Tibial nerve (tissue), 4 donors: ENCODE measurements at regions not wholly inside any gene's neighbourhood (a gene's known extent, or its start where the extent isn't known, plus 50 kb on each side); places are given as distances from the start of the nearest gene placed in this dataset.

Experiments used
- EP300 ChIP-seq, 2 donors: sonication (generic); formaldehyde crosslinking; IDR thresholded peaks; one replicate each; pipeline ENCODE4 v1.6.1; 2017; ENCODE audit warnings: antibody characterized with exemption in 2 of 2, mild to moderate bottlenecking in 1 of 2
- POLR2A ChIP-seq, 2 donors: fragments of 450-650 bp; IDR thresholded peaks; one replicate each; pipeline ENCODE4 v1.6.1; 2017; ENCODE audit warnings: antibody characterized with exemption in 2 of 2, mild to moderate bottlenecking in 2 of 2, moderate library complexity in 2 of 2
- TF ChIP-seq, protein P1 (sequence below), 5 experiments: fragments of 200-600 bp in 3 of 5; fragments of 450-650 bp in 2 of 5; sonication (generic) in 3 of 5; IDR thresholded peaks; one replicate each; pipeline ENCODE4 v1.5.1; 2016 to 2019; ENCODE audit warnings: antibody characterized with exemption in 5 of 5, mild to moderate bottlenecking in 3 of 5, moderate library complexity in 2 of 5

DNA sequence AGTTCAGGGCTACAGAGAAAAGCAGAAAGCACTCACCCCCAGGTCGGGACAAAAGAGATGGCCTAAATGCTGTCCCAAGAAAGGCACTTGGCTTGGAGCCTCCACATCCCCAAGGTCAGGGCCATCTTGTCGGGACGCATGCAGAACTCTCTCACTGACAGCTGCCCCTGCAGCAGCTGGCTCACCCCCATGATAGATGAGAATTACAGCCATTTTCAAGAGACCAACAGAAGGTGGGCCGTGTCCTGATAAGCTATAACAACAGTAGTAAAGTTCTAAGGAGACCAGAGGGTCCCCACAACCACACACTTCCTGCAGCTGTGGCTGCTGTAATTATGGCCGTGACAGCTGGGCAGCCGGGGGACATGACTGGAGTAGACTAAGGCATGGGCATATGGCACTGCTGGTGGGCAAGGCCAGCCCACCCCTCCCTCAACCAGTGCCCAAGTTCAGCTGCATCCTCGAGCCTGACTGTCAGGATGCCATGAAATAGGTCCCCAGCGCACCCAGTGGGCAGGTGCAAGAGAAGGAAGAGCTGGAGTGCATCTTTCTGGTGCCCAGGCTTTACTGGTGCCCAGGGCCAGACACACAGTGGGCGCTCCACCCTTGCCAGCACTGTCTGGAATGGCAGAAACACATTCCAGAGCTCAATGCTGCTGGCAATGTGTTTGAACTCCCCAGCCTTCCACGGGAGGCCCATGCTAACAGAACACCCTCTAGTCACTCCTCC, 436.7 kb upstream of the ZNF507 start:
- TF ChIP-seq, protein P1, sequence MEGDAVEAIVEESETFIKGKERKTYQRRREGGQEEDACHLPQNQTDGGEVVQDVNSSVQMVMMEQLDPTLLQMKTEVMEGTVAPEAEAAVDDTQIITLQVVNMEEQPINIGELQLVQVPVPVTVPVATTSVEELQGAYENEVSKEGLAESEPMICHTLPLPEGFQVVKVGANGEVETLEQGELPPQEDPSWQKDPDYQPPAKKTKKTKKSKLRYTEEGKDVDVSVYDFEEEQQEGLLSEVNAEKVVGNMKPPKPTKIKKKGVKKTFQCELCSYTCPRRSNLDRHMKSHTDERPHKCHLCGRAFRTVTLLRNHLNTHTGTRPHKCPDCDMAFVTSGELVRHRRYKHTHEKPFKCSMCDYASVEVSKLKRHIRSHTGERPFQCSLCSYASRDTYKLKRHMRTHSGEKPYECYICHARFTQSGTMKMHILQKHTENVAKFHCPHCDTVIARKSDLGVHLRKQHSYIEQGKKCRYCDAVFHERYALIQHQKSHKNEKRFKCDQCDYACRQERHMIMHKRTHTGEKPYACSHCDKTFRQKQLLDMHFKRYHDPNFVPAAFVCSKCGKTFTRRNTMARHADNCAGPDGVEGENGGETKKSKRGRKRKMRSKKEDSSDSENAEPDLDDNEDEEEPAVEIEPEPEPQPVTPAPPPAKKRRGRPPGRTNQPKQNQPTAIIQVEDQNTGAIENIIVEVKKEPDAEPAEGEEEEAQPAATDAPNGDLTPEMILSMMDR (IDR thresholded peaks at IDR 0.05) = no peak
- TF ChIP-seq POLR2A (IDR thresholded peaks at IDR 0.05) (no peak), EP300 (IDR thresholded peaks at IDR 0.05) (no peak)
